Tibial nerve (tissue), 4 donors: ENCODE measurements at regions not wholly inside any gene's neighbourhood (a gene's known extent, or its start where the extent isn't known, plus 50 kb on each side); places are given as distances from the start of the nearest gene placed in this dataset.

Source experiments
- CTCF ChIP-seq, 5 experiments: fragments of 200-600 bp in 3 of 5; fragments of 450-650 bp in 2 of 5; sonication (generic) in 3 of 5; IDR thresholded peaks; one replicate each; pipeline ENCODE4 v1.5.1; 2016 to 2019; ENCODE audit warnings: antibody characterized with exemption in 5 of 5, mild to moderate bottlenecking in 3 of 5, moderate library complexity in 2 of 5
- EP300 ChIP-seq, 2 donors: sonication (generic); formaldehyde crosslinking; IDR thresholded peaks; one replicate each; pipeline ENCODE4 v1.6.1; 2017; ENCODE audit warnings: antibody characterized with exemption in 2 of 2, mild to moderate bottlenecking in 1 of 2
- POLR2A ChIP-seq, 2 donors: fragments of 450-650 bp; IDR thresholded peaks; one replicate each; pipeline ENCODE4 v1.6.1; 2017; ENCODE audit warnings: antibody characterized with exemption in 2 of 2, mild to moderate bottlenecking in 2 of 2, moderate library complexity in 2 of 2

- TF ChIP-seq POLR2A (IDR thresholded peaks at IDR 0.05) = no peak
- no peak for TF ChIP-seq CTCF (IDR thresholded peaks at IDR 0.05)
- TF ChIP-seq EP300 (IDR thresholded peaks at IDR 0.05) = no peak
Observed at GRCh38 chr1:82329226-82329625, 528.5 kb downstream of the ADGRL2 start.
